SU-DHL-6 (cell line): ENCODE measurements at regions not wholly inside any gene's neighbourhood (a gene's known extent, or its start where the extent isn't known, plus 50 kb on each side); places are given as distances from the start of the nearest gene placed in this dataset.

Source experiments
- H2AFZ ChIP-seq: fragments of 200-600 bp; sonication (generic); 2 replicates; pipeline ENCODE4 v1.6.1; 2014; ENCODE audit warnings: low read depth, mild to moderate bottlenecking, moderate library complexity, mixed read lengths, antibody characterized with exemption, low read length; ENCODE audit not compliant: severe bottlenecking
- H3F3A ChIP-seq: fragments of 200-600 bp; shearing (Covaris generic); 2 replicates; pipeline ENCODE4 v1.6.0; 2016; ENCODE audit warnings: antibody characterized with exemption, mild to moderate bottlenecking; ENCODE audit not compliant: insufficient read depth
- H3K27ac ChIP-seq: fragments of 200-600 bp; sonication (generic); 2 replicates; pipeline ENCODE4 v1.5.1; 2016; ENCODE audit warnings: low read depth, mild to moderate bottlenecking, low read length, moderate library complexity, mixed read lengths
- H3K27me3 ChIP-seq: fragments of 200-600 bp; sonication (generic), shearing (Covaris generic); 2 replicates; pipeline ENCODE4 v1.6.0; 2014; ENCODE audit warnings: mild to moderate bottlenecking, low read length
- H3K36me3 ChIP-seq: fragments of 200-600 bp; sonication (generic); 2 replicates; pipeline ENCODE4 v1.6.1; 2014; ENCODE audit warnings: mild to moderate bottlenecking, low read length, mixed read lengths
- H3K4me2 ChIP-seq: fragments of 300-600, 200-600 bp; shearing (Covaris generic), sonication (generic); 2 replicates; pipeline ENCODE4 v1.6.0; 2014; ENCODE audit warnings: low read length, low read depth, mild to moderate bottlenecking; ENCODE audit not compliant: poor library complexity, severe bottlenecking
- H3K4me3 ChIP-seq: fragments of 200-600 bp; sonication (generic); 2 replicates; pipeline ENCODE4 v1.5.1; 2014; ENCODE audit warnings: antibody characterized with exemption, low read length, mild to moderate bottlenecking, mixed read lengths; ENCODE audit not compliant: insufficient read depth, poor library complexity, severe bottlenecking
- H3K79me2 ChIP-seq: fragments of 200-600 bp; sonication (generic); 2 replicates; pipeline ENCODE4 v1.6.1; 2014; ENCODE audit warnings: mild to moderate bottlenecking, low read length, moderate library complexity; ENCODE audit not compliant: insufficient read depth
- H3K9ac ChIP-seq: fragments of 200-600 bp; sonication (generic); 2 replicates; pipeline ENCODE4 v1.7.0; 2014; ENCODE audit warnings: mild to moderate bottlenecking, low read length
- H3K9me2 ChIP-seq: fragments of 200-600 bp; sonication (generic); replicated peaks from 2 replicates; pipeline ENCODE4 v1.6.1; 2014; ENCODE audit warnings: low read length; ENCODE audit not compliant: insufficient read depth
- H3K9me3 ChIP-seq: fragments of 200-600 bp; sonication (generic); 2 replicates; pipeline ENCODE4 v1.6.1; 2014; ENCODE audit warnings: low read length, mixed read lengths; ENCODE audit not compliant: insufficient read depth
- H4K20me1 ChIP-seq: fragments of 200-600 bp; sonication (generic); 2 replicates; pipeline ENCODE4 v1.6.1; 2014; ENCODE audit warnings: low read depth, mild to moderate bottlenecking, antibody characterized with exemption, low read length, moderate library complexity, mixed read lengths
- CTCF ChIP-seq: fragments of 200-600 bp; sonication (generic); IDR thresholded peaks from one replicate; pipeline ENCODE4 v1.5.1; 2017; ENCODE audit warnings: antibody characterized with exemption, mild to moderate bottlenecking, low read length, moderate library complexity; ENCODE audit not compliant: insufficient read depth, poor library complexity, severe bottlenecking
- EZH2phosphoT487 ChIP-seq: fragments of 200-600 bp; sonication (generic), shearing (Covaris generic); conservative IDR thresholded peaks from 2 replicates; pipeline ENCODE4 v1.6.1; 2018; ENCODE audit warnings: mild to moderate bottlenecking, antibody characterized with exemption, low read length, moderate library complexity, mixed read lengths

- no peak overlapping the region for H2AFZ ChIP-seq
- no peaks in the 10 kb centered on the region for H4K20me1 ChIP-seq
- no peaks in the 10 kb centered on the region for H3K79me2 ChIP-seq
- no peaks in the 10 kb centered on the region for H3F3A ChIP-seq
- H3K27ac ChIP-seq, result no peak overlapping the region
- no peaks in the 10 kb centered on the region for H3K36me3 ChIP-seq
- H3K27me3 ChIP-seq, result no peaks in the 10 kb centered on the region
- TF ChIP-seq EZH2phosphoT487 (no peak), CTCF (no peak)
- H3K9ac ChIP-seq, result no peak overlapping the region
- peaks cover 9% of the 10 kb centered on the region; the same call in 1 of the 2 replicates for H3K9me3 ChIP-seq
- no peak overlapping the region for H3K4me3 ChIP-seq
- no peaks in the 10 kb centered on the region for H3K9me2 ChIP-seq
- H3K4me2 ChIP-seq, result no peak overlapping the region
Measured at GRCh38 chr2:121858369-121858768, 102.9 kb downstream of the TSN start.

- H3K27me3 ChIP-seq, result no peaks in the 10 kb centered on the region
- H3K9me3 ChIP-seq, result peaks cover 9% of the 10 kb centered on the region; the same call in 1 of the 2 replicates
- no peaks in the 10 kb centered on the region for H3F3A ChIP-seq
- H4K20me1 ChIP-seq, result no peaks in the 10 kb centered on the region
- TF ChIP-seq EZH2phosphoT487 (no peak), CTCF (no peak)
- no peak overlapping the region for H3K9ac ChIP-seq
- no peak overlapping the region for H3K4me3 ChIP-seq
- H3K27ac ChIP-seq, result no peak overlapping the region
- H2AFZ ChIP-seq, result no peak overlapping the region
- H3K36me3 ChIP-seq, result no peaks in the 10 kb centered on the region
- no peaks in the 10 kb centered on the region for H3K79me2 ChIP-seq
- no peak overlapping the region for H3K4me2 ChIP-seq
- H3K9me2 ChIP-seq, result no peaks in the 10 kb centered on the region
Measured at GRCh38 chr2:121858847-121859246, 103.4 kb downstream of the TSN start.

- H3K27me3 ChIP-seq, result no peaks in the 10 kb centered on the region
- H3K36me3 ChIP-seq, result no peaks in the 10 kb centered on the region
- H3K9ac ChIP-seq, result no peak overlapping the region
- no peak overlapping the region for H3K27ac ChIP-seq
- no peak overlapping the region for H3K4me3 ChIP-seq
- no peaks in the 10 kb centered on the region for H4K20me1 ChIP-seq
- H3K79me2 ChIP-seq, result no peaks in the 10 kb centered on the region
- H3K9me2 ChIP-seq, result no peaks in the 10 kb centered on the region
- no peak overlapping the region for H3K4me2 ChIP-seq
- no peak overlapping the region for H2AFZ ChIP-seq
- no peaks in the 10 kb centered on the region for H3F3A ChIP-seq
- H3K9me3 ChIP-seq, result 0 out of 2 replicates have a peak, but pooled peaks cover under 1% of the 10 kb centered on the region
- no peak for TF ChIP-seq EZH2phosphoT487
- TF ChIP-seq CTCF, result no peak
Measured at GRCh38 chr2:121860033-121860757, 104.7 kb downstream of the TSN start.
